Colonic mucosa (tissue), 4 donors: ENCODE measurements at regions not wholly inside any gene's neighbourhood (a gene's known extent, or its start where the extent isn't known, plus 50 kb on each side); places are given as distances from the start of the nearest gene placed in this dataset.

Source experiments
- DNase-seq: peaks from one replicate; pipeline ENCODE4 v3.0.0-alpha.2; 2020
- H3K27ac ChIP-seq: fragments of 200-600 bp; one replicate; pipeline ENCODE4 v1.8.0; 2021
- H3K27me3 ChIP-seq: fragments of 200-600 bp; one replicate; pipeline ENCODE4 v1.8.0; 2021
- H3K36me3 ChIP-seq: fragments of 200-600 bp; one replicate; pipeline ENCODE4 v1.8.0; 2021
- H3K4me1 ChIP-seq: fragments of 200-600 bp; one replicate; pipeline ENCODE4 v1.8.0; 2021; ENCODE audit warnings: mild to moderate bottlenecking
- H3K4me3 ChIP-seq: fragments of 200-600 bp; one replicate; pipeline ENCODE4 v1.8.0; 2021
- H3K9ac ChIP-seq, 2 donors: one replicate each; pipeline ENCODE4 v1.7.0; 2013; ENCODE audit warnings: control low read depth in 2 of 2, low read depth in 2 of 2, low read length in 2 of 2
- H3K9me3 ChIP-seq: fragments of 200-600 bp; one replicate; pipeline ENCODE4 v1.8.0; 2021
- intact Hi-C: fragments of 100-400 bp; cut with DNase I; formaldehyde crosslinking; loops from one replicate; pipeline ENCODE4 v1.14.1; 2022
- TF ChIP-seq, protein P1 (sequence below): fragments of 200-600 bp; IDR thresholded peaks from one replicate; pipeline ENCODE4 v1.8.0; 2022; ENCODE audit warnings: antibody characterized with exemption, mild to moderate bottlenecking
- donor health status: healthy.
- donor health status: DM: no; HTN: no; CAD: no.
- donor health status: DM: no; HTN: no; CAD: no.

DNA sequence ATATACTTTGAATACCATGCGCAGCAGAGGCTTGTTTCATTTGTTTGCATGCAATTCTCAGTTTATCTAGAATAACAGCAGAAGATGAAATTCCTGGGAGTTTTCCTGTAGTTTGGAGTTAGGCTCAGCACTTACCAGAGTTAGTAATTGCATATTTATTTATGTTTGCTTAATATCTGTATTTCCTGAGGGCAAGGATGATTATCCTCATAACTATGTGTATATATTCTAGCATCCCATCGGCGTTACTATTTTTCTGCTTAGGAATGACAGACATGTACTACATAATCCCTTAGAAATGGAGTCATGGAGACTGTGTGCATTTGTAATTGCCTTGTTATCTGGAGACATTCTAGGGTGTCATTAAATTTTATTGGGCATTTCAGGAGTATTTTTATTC, 1184.8 kb downstream of the DTWD2 start:
- DNase-seq = no peak
- Histone ChIP-seq H3K27me3 (no peaks in the 10 kb centered on the region), H3K27ac (no peak overlapping the region), H3K4me1 (no peaks in the 10 kb centered on the region), H3K36me3 (no peaks in the 10 kb centered on the region), H3K9me3 (no peaks in the 10 kb centered on the region), H3K9ac (no peak overlapping the region), H3K4me3 (no peak overlapping the region)
- TF ChIP-seq, protein P1, sequence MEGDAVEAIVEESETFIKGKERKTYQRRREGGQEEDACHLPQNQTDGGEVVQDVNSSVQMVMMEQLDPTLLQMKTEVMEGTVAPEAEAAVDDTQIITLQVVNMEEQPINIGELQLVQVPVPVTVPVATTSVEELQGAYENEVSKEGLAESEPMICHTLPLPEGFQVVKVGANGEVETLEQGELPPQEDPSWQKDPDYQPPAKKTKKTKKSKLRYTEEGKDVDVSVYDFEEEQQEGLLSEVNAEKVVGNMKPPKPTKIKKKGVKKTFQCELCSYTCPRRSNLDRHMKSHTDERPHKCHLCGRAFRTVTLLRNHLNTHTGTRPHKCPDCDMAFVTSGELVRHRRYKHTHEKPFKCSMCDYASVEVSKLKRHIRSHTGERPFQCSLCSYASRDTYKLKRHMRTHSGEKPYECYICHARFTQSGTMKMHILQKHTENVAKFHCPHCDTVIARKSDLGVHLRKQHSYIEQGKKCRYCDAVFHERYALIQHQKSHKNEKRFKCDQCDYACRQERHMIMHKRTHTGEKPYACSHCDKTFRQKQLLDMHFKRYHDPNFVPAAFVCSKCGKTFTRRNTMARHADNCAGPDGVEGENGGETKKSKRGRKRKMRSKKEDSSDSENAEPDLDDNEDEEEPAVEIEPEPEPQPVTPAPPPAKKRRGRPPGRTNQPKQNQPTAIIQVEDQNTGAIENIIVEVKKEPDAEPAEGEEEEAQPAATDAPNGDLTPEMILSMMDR = no peak
- intact Hi-C loops = no loop called here

DNA sequence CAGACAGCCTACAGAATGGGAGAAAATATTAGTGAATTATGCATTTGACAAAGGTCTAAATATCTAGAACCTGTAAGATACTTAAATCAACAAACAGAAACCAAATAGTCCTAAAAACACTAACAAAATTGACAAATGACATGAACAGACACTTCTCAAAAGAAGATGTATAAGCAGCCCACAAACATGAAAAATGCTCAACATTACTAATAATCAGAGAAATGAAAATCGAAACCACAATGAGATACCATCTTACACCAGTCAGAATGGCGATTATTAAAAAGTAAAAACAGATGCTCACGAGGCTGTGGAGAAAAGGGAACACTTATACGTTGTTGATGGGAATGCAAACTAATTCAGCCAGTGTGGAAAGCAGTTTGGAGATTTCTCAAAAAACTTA, 1186.8 kb downstream of the DTWD2 start:
- Histone ChIP-seq H3K27me3 (no peaks in the 10 kb centered on the region), H3K9ac (no peak overlapping the region), H3K4me3 (no peak overlapping the region), H3K9me3 (no peaks in the 10 kb centered on the region), H3K27ac (no peak overlapping the region), H3K36me3 (no peaks in the 10 kb centered on the region), H3K4me1 (no peaks in the 10 kb centered on the region)
- intact Hi-C loops = no loop called here
- TF ChIP-seq, protein P1 = no peak
- no peak for DNase-seq

DNA sequence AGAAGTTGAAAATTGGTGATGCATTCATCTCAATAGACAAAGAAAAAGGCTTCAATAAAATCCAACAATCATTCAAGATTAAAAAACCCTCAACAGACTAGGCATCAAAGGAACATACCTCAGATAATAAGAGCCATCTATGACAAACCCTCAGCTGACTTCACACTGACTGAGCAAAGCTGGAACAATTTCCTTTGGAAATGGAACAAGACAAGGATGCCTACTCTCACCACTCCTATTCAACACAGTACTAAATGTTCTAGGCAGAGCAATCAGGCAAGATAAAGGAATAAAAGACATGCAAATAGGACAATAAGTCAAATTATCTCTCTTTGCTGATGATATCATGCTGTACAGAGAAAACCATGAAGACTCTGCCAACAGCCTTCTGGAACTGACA, 1188.1 kb downstream of the DTWD2 start:
- no peak overlapping the region for H3K4me3 ChIP-seq
- no peaks in the 10 kb centered on the region for H3K4me1 ChIP-seq
- no peak overlapping the region for H3K9ac ChIP-seq
- no peaks in the 10 kb centered on the region for H3K9me3 ChIP-seq
- TF ChIP-seq, protein P1 = no peak
- intact Hi-C loops = no loop called here
- H3K27ac ChIP-seq = no peak overlapping the region
- H3K36me3 ChIP-seq = no peaks in the 10 kb centered on the region
- no peaks in the 10 kb centered on the region for H3K27me3 ChIP-seq
- DNase-seq = no peak

DNA sequence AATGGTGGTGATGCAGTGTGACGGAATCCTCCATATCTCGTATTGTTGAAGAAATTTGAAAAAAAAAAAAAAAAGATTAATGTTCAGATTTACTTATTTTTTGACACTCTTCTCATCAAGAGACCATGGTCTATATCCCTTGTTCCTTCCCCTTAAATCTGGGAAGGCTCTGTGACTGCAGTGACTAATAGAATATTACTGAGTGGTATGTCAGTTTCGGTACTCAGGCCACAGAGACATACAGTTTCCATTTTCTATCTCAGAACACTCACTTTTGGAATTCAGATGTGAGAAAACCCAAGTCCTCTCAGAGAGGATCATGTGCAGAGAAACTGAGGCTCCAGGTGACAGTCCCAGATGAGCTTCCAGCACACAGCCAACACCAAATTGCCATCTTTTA, 1193.5 kb downstream of the DTWD2 start:
- no peak for DNase-seq
- Histone ChIP-seq H3K9ac (no peak overlapping the region), H3K27ac (no peak overlapping the region), H3K4me3 (no peak overlapping the region), H3K4me1 (no peaks in the 10 kb centered on the region), H3K27me3 (no peaks in the 10 kb centered on the region), H3K36me3 (no peaks in the 10 kb centered on the region), H3K9me3 (no peaks in the 10 kb centered on the region)
- TF ChIP-seq, protein P1 = no peak
- intact Hi-C loops = no loop called here

DNA sequence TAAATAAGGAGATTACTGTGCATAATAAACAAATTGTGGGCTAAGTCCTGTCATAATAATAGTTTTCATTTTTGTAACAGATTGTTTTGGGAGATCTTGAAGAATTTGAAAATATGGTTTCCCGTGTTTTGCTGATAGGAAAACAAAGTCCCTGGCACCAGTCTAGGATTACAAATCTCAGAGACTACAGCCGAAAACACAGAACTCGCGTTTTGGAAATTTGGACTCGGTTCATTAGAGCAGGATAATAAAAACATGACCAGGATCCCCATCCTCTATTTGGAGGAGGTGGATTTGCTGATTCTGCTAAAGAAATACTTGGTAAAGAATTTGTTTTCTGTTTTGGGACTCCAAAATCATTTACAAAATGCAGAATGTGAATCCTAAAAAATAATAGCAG, 1194.4 kb downstream of the DTWD2 start:
- Histone ChIP-seq H3K27me3 (no peaks in the 10 kb centered on the region), H3K9ac (no peak overlapping the region), H3K4me3 (no peak overlapping the region), H3K9me3 (no peaks in the 10 kb centered on the region), H3K27ac (no peak overlapping the region), H3K4me1 (no peaks in the 10 kb centered on the region), H3K36me3 (no peaks in the 10 kb centered on the region)
- intact Hi-C loops = no loop called here
- TF ChIP-seq, protein P1 = no peak
- DNase-seq = no peak

DNA sequence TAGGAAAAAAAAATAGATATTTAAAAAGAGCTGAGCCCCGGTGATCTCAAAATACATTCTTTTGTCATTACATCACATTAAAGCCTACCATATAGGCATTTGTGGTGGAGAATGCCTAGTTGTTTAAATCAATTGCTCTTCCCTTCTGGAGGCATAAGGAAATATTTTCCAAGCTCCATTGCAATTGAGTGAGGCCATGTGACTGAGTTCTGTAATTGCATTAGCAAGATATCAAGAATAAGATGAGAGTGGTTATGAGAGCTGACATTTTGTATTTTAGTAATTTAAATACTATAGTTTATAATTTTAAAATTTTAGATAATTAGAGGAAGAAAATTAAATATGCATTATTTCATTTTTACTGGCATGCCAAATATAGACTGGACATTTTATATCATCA, 1195.9 kb downstream of the DTWD2 start:
- intact Hi-C loops = no loop called here
- TF ChIP-seq, protein P1 = no peak
- H3K9ac ChIP-seq = no peak overlapping the region
- H3K27me3 ChIP-seq = no peaks in the 10 kb centered on the region
- H3K36me3 ChIP-seq = no peaks in the 10 kb centered on the region
- no peak overlapping the region for H3K4me3 ChIP-seq
- DNase-seq = no peak
- H3K4me1 ChIP-seq = no peaks in the 10 kb centered on the region
- no peak overlapping the region for H3K27ac ChIP-seq
- H3K9me3 ChIP-seq = no peaks in the 10 kb centered on the region
